ENCODE measurements at regions not wholly inside any gene's neighbourhood (a gene's known extent, or its start where the extent isn't known, plus 50 kb on each side); places are given as distances from the start of the nearest gene placed in this dataset.

- Histone ChIP-seq H2AFZ (ENCODE audit: control insufficient read depth, low read length) (peak overlapping the region; percentile 30), H3K9ac (ENCODE audit: control insufficient read depth, extremely low read depth, insufficient read depth, low read length) (no peak overlapping the region)
- no peak for FAIRE-seq
These were observed 369.9 kb upstream of the NRP1 start for GRCh38 chr10:33704214-33704830.

GRCh38 chr10:33703501-33704213 is 369.2 kb upstream of the NRP1 start:
- H3K4me3 ChIP-seq (ENCODE audit: control insufficient read depth in 2 of 3, extremely low read depth in 1 of 3, insufficient read depth in 2 of 3, low read depth in 1 of 3, low read length in 3 of 3), result no peak overlapping the region
- dilution Hi-C loops (cut with MboI; ENCODE audit: extremely low pct_ligation_motif_present, low sequenced_read_pairs), result no loop called here
- no peaks in the 10 kb centered on the region for H3K9me3 ChIP-seq (ENCODE audit: control insufficient read depth, low read depth, low read length)
- no peaks in the 10 kb centered on the region for H3K36me3 ChIP-seq (ENCODE audit: control insufficient read depth in 2 of 2, extremely low read depth in 1 of 2, insufficient read depth in 2 of 2, low read length in 2 of 2)
- no peak overlapping the region for H3K9ac ChIP-seq (ENCODE audit: control insufficient read depth, extremely low read depth, insufficient read depth, low read length)
- H3K27ac ChIP-seq (ENCODE audit: control insufficient read depth, insufficient read depth, low read length), result peak overlapping the region; percentile 8
- no peaks in the 10 kb centered on the region for H3K27me3 ChIP-seq (ENCODE audit: control insufficient read depth, extremely low read depth, insufficient read depth, low read length)
- peaks cover 34% of the 10 kb centered on the region for H3K4me1 ChIP-seq (ENCODE audit: control insufficient read depth, extremely low read depth, insufficient read depth, low read length)
- TF ChIP-seq CTCF (optimal IDR thresholded peaks at IDR 0.05 in 1 of 3, IDR thresholded peaks at IDR 0.05 in 1 of 3, conservative IDR thresholded peaks at IDR 0.05 in 1 of 3; ENCODE audit: extremely low read depth in 1 of 3, insufficient read depth in 2 of 3, low read length in 3 of 3), result no peak
- TF ChIP-seq EZH2 (IDR thresholded peaks at IDR 0.05; ENCODE audit: low read length), result no peak
- H4K20me1 ChIP-seq (ENCODE audit: control insufficient read depth, extremely low read depth, insufficient read depth, low read length), result no peaks in the 10 kb centered on the region
- peak overlapping the region; percentile 30 for H2AFZ ChIP-seq (ENCODE audit: control insufficient read depth, low read length)
- H3K79me2 ChIP-seq (ENCODE audit: control insufficient read depth, insufficient read depth, low read length), result no peaks in the 10 kb centered on the region
- H3K4me2 ChIP-seq (ENCODE audit: control insufficient read depth, extremely low read depth, insufficient read depth, low read depth, low read length), result peak overlapping the region; percentile 19
- DNase-seq (ENCODE audit: low read depth, low spot score) (no peak), FAIRE-seq (peak; percentile 29)
- no peaks in the 10 kb centered on the region for H3K9me1 ChIP-seq (ENCODE audit: control insufficient read depth, extremely low read depth, insufficient read depth, low read length)

More at GRCh38 chr10:33704214-33704830, 369.9 kb upstream of the NRP1 start:
- Histone ChIP-seq H3K36me3 (ENCODE audit: control insufficient read depth in 2 of 2, extremely low read depth in 1 of 2, insufficient read depth in 2 of 2, low read length in 2 of 2) (no peaks in the 10 kb centered on the region), H3K4me3 (ENCODE audit: control insufficient read depth in 2 of 3, extremely low read depth in 1 of 3, insufficient read depth in 2 of 3, low read depth in 1 of 3, low read length in 3 of 3) (no peak overlapping the region), H4K20me1 (ENCODE audit: control insufficient read depth, extremely low read depth, insufficient read depth, low read length) (no peaks in the 10 kb centered on the region), H3K4me1 (ENCODE audit: control insufficient read depth, extremely low read depth, insufficient read depth, low read length) (peaks cover 34% of the 10 kb centered on the region), H3K27me3 (ENCODE audit: control insufficient read depth, extremely low read depth, insufficient read depth, low read length) (no peaks in the 10 kb centered on the region), H3K4me2 (ENCODE audit: control insufficient read depth, extremely low read depth, insufficient read depth, low read depth, low read length) (peak overlapping the region; percentile 19), H3K27ac (ENCODE audit: control insufficient read depth, insufficient read depth, low read length) (peak overlapping the region; percentile 8), H3K79me2 (ENCODE audit: control insufficient read depth, insufficient read depth, low read length) (no peaks in the 10 kb centered on the region), H3K9me1 (ENCODE audit: control insufficient read depth, extremely low read depth, insufficient read depth, low read length) (no peaks in the 10 kb centered on the region), H3K9me3 (ENCODE audit: control insufficient read depth, low read depth, low read length) (no peaks in the 10 kb centered on the region)
- dilution Hi-C loops (cut with MboI; ENCODE audit: extremely low pct_ligation_motif_present, low sequenced_read_pairs), result no loop called here
- DNase-seq (ENCODE audit: low read depth, low spot score), result no peak
- no peak for TF ChIP-seq EZH2 (IDR thresholded peaks at IDR 0.05; ENCODE audit: low read length)
- no peak for TF ChIP-seq CTCF (optimal IDR thresholded peaks at IDR 0.05 in 1 of 3, IDR thresholded peaks at IDR 0.05 in 1 of 3, conservative IDR thresholded peaks at IDR 0.05 in 1 of 3; ENCODE audit: extremely low read depth in 1 of 3, insufficient read depth in 2 of 3, low read length in 3 of 3)

All from keratinocyte (primary cell).